ENCODE measurements at regions not wholly inside any gene's neighbourhood (a gene's known extent, or its start where the extent isn't known, plus 50 kb on each side); places are given as distances from the start of the nearest gene placed in this dataset.
A peak's percentile ranks its signal among the peaks of the same experiment; 100 is the strongest.
"Not testable (repeated sequence)": the region's sequence is repeated elsewhere in the genome, so short reads cannot be mapped to it uniquely, and the experiment has no call there.

DNA sequence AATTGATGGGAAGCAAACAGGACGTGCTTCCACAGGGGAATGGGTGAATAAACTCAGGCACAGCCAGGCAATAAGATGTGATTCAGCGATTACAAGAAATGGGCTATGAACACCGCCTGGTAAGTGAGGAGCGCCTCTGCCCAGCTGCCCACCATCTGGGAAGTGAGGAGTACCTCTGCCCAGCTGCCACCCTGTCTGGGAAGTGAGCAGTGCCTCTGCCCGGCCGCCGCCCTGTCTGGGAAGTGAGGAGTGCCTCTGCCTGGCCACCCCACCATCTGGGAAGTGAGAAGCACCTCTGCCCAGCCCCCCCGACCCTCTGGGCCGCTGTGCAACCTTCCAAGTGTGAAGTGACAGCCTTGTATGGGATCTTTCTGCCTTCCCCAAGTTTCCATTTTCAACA, 73.2 kb upstream of the PRR5 start:
- DNase-seq (ENCODE audit: low read depth): no peak

DNA sequence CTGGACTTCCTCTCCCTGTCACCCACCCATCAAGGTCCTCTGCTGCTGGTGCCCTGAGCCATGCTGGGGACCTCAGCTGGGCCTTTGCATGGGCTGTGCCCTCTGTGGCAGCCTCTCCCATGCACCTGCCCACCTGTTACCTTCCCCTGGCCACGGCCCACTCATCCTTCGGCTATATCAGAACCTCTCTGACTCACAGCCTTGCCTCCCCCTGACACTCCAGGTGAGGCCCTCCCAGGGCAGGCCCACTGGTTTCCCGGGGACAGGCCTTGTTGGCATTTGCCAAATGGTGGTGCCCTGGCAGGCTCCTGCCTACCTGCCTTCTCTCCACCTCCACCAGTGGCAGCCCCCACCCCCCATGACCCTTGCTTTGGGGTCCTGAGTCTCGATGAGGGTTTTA, 73.7 kb upstream of the PRR5 start:
- DNase-seq (ENCODE audit: low read depth): no peak

DNA sequence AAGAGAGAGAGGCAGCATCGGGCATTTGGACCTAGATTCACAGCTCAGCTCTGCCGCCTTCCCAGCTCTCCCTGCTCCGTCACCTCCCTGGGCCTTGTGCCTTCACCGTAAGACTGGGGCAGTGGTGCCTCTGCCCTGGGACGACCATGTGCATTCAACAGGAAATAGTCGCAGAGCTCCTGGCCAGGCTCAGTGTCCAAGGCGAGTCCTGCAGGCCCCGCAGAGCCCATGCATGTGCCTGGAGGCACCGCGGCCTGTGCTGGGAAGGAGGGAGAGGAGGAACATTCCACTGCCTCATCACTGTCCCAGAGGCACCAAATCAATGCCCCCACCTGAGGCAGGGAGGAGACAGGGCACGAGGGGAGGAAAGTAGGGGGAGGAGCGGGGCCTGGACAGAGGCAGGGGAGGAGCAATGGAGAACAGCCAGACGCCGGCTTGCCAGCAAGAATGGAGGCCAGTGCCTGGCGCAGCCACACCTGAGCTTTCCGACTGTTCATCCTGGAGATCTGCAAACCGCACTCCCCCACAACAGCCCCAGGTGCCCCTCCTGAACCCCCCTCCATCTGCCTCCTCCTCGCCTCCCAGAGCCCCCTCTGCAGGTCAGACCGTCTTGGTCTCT, 74.4 kb upstream of the PRR5 start:
- no peak for DNase-seq (ENCODE audit: low read depth)

DNA sequence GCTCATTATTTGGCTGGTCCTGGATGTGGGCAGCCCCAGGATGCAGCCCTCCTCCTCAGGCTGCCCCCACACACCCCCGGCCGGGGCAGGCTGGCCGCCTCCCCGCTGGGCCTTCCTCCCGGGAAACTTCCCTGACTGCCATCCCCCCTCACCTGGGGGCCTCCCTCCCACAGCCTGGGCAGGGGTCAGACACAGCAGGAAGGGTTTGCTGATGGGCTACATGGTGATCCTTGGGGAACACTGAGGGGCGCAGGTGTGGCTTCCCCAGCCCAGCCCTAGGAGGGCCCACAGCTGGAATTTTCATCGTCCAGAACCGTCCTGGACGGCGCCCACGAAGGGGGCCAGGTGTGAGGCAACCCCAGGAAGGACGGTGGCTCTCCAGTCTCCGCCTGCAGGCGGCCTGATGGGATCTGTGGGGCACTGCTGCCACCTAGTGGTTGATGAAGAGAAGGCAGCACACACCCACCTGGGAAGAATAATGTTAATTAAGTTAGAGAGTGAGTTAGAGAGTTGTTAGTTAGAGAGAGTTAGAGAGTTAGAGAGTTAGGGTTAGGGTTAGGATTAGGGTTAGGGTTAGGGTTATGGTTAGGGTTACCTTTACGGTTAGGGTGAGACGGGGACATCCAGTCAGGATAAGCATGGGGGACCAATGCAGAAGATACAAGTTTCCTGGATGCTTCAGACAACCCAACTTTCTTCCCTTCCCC, 75.9 kb upstream of the PRR5 start:
- peak; percentile 70 for DNase-seq (ENCODE audit: low read depth)

DNA sequence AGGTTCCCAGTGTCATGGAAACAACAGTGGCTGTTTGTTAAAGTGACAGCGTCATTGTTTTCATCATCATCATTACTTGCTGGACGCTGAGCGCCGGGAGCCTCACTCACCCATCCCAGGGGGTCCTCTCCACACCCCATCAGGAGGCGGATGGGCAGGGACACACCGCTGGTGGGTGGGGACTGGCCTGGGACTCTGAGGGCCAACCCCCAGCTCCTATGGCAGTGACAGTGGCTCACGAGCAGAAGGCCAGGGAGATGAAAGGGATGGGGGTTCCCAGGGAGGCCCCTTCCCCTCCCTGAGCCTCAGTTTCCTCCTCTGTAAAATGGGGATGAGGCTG, 76.6 kb upstream of the PRR5 start:
- no peak for DNase-seq (ENCODE audit: low read depth)

DNA sequence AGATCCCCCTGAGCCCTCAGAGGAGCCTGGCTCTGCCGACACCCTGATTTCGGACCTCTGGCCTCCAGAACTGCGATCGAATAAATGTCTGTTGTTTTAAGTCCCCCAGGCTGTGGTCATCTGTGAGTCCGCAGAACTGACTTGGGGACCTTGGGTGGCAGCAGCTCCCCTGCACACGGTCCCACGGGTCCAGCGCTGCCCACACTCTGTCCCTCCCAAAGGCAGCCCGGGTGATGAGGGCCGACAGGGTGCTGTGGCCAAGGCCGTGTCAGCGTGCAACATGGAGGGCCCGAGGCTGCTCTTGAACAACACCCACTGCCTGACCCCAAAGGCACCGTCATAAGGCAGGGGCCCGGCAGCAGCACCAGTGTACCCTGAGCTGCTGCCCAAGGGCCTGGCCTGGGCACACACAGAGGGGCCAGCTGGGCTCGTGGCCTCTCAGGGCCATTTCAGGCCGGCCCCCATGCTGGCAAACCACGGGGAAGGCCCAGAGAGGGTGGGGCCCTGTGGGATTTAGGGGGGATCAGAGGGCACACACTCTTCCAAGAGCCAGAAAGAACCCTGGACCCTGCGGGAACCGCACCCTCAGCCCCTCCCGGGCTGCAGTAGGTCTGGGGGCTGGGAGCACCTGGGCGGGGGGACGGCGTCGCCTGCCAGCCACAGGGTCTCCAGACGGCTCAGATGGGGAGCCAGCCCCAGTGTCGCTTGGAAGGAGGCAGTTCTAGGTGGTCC, 77.1 kb upstream of the PRR5 start:
- DNase-seq (ENCODE audit: low read depth): no peak

DNA sequence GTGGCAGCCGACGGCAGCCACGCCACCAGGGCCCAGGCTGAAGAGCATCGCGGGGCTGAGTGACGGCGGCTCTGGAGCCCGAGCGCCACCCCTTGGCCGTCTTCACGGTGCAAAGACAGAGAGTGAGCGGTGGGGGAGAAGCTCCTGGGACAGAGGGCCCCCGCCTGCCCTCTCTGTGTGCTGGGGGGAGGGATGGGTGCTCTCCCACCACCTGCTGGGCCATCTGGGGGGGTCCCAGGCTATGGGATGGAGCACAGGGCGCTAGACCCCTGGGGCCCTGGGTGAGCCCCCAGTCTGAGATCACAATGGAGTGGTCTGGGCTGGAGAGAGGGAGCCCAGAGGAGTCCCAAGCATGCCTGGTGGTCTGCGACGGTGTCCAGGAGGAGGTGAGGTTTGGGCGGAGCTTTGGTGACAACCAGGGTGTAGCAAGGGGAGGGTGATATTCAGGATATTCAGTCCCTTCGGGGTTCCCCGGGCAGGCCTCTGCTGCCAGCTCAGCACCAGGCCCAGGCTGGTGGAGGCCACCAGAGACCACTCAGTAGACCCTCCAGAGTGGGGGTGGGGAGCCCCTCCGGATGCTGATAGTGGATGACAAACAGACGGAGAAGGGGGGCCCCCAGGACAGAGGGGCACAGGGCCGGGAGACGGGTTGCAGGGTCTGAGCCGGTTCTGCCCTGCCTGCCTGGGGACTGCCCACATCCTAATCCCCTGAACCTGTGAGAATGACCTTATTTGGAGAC, 78.1 kb upstream of the PRR5 start:
- DNase-seq (ENCODE audit: low read depth): no peak

DNA sequence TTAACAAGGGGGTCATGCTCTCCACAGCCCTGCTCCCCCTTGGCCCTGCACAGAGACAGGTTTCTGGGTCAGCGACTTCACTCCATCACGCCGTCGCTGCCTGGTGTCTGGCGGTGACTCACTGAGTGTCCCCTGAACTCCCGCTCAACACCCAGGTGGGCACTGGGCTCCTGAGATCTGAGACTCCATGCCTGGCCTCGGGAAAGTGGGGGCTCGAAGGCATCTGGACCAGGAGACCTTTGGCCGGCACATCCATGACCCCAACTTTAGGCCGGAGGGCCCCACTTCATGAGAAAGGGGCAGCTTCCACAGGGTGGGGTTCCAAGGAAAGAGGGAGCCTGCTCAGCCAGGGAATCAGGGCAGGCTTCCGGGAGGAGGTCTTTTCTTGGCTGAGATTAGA, 79.3 kb upstream of the PRR5 start:
- DNase-seq (ENCODE audit: low read depth): no peak

DNA sequence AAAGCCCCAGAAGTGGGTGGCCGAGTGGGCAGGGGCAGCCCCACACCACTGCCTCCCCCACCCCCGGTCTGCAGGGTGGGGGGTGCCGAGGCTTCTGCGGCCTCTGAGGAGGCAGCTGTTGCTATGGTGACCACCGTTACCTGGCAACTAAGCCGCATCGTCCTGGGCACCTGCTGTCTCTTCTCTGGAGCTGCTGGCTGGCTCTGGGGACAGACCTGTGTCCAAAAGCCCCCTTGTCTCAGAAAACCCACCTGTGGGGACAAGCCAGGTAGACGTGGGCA, 79.9 kb upstream of the PRR5 start:
- no peak for DNase-seq (ENCODE audit: low read depth)

DNA sequence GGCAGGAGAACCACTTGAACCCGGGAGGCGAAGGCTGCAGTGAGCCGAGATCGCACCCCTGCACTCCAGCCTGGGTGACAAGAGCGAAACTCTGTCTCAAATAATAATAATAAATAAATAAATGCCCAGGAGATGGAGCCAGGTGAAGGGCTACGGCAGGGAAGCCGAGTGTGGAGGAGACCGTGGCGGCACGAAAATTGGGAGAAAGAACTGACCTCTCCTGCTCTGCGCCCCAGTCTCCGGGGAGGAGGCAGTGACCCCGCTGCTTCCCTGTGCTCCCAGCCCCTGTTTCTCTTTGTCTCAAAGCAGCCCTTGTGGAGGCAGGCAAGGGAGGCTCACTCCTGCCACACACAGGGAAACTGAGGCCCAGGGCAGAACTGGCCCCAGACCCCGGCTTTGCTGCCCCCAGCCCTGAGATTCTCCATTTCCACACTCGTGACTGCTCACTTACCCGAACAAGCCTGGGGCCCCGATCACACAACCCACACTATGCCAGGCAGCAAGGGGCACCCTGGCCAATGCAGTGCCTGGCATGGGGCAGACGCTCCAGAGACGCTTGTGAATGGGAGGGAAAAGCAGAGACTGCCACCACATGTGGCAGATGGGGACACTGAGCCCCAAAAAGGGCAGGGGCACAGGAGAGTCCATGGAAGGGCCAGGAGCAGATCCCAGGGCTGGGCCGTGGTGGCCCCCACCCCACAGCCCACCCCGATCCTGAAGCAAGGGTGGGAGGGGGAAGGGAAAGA, 80.4 kb upstream of the PRR5 start:
- DNase-seq (ENCODE audit: low read depth): no peak

DNA sequence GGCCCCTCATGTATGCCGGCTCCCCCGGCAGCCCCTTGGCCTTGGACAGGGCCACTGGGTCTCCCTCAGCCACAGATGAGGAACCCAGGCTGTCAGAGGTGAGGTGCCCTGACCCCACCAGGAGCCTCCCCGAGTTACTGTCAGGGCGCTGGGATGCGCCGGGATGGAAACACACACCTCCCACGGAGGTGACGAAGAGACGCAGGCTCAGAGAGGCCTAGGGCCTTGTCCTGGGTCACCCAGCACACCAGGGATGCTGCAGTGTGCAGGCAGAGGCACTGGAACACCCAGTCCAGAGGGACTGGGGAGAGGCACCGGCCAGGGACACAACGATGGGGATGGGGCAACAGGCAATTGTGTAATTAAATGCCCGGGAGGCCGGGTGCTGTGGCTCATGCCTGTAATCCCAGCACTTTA, 81.2 kb upstream of the PRR5 start:
- DNase-seq (ENCODE audit: low read depth): no peak

DNA sequence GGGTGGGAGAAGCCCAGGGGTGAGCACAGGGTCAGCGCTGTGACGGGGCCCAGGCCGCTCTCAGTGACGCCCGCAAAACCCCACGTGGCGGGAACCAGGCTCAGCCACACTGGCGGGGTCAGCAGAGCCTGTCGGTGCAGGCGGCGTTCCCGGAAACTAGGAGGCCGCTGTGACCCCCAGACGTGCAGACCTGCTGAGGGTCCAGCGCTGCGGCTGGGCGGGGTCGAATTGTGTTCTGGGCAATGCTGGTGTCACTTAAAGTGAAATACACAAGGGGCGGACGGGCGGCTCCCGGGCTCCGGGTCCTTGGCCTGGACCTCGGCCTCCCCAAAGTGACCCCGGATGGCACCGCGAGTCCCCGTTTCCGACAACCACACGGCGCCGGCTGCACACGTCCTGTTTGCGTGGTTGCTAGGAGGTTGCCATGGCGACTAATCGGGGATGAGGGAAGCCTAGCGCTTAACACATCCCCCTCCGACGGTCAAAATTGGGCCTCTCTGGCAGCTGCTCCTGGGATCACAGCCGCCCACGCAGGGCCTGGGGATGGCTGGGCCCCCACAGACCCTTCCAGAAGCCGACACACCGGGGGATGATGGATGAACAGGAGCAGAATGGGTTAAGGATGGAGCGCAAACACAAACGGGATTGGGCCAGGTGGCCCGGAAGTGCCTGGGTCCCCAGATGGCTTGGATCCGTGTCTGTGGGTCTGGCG, 81.7 kb upstream of the PRR5 start:
- DNase-seq (ENCODE audit: low read depth): peak; percentile 80

DNA sequence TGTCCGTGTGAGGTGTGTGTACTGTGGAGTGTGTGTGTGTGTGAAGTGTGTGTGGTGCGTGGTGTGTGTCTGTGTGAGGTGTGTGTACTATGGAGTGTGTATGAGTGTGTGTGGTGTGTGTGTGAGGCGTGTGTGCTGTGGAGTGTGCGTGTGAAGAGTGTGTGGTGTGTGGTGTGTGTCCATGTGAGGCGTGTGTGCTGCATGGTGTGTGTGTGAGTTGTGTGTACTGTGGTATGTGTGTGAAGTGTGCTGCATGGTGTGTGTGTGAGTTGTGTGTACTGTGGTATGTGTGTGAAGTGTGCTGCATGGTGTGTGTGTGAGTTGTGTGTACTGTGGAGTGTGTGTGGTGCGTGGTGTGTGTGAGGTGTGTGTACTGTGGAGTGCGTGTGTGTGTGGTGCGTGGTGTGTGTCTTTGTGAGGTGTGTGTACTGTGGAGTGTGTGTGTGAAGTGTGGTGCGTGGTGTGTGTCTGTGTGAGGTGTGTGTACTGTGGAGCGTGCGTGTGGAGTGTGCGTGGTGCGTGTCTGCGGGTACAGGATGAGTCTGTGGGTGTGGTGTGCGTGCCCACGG, 82.4 kb upstream of the PRR5 start:
- not testable (repeated sequence) for DNase-seq (ENCODE audit: low read depth)

DNA sequence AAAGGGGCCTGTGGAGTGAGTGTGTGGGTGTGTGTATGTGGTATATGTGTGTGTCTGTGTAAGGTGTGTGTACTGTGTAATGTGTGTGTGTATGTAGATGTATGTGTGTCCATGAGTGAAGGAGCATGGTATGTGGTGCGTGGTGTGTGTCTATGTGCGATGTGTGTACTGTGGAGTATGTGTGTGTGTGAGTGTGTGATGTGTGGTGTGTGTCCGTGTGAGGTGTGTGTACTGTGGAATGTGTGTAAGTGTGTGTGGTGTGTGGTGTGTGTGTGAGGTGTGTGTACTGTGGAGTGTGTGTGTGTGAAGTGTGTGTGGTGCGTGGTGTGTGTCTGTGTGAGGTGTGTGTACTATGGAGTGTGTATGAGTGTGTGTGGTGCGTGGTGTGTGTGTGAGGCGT, 83.1 kb upstream of the PRR5 start:
- not testable (repeated sequence) for DNase-seq (ENCODE audit: low read depth)

DNA sequence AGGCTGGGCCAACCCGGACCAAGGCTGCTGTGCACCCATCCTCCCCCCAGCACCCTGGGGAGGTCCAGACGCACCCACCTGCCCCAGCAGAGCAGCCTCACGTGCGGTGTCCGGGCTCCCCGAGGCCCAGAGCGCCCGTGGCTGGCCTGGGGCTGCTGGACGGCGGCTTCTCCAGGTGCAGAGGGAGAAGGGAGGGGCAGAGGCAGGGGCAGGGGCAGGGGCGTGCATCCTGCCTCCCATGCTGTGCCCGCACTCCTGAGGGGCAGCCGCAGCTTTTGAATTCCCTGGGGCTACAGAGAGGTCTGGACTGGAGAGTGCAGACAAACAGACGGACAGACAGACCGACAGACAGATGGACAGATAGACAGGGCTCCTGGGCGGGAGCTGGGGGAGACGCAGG, 83.6 kb upstream of the PRR5 start:
- DNase-seq (ENCODE audit: low read depth): no peak

DNA sequence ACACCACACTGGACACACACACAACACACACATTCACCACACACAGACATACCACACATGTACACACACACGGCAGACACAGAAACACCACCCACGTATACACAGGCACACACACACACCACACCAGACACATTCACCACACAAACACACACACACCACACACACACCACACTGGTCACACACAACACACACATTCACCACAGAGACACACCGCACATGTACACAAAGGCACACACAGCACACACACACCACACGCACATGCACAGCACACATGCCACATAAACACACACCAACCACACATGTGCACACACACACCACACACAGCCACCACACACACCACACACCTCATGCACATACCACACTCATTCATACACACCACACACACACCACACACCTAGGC, 84.2 kb upstream of the PRR5 start:
- DNase-seq (ENCODE audit: low read depth): no peak

DNA sequence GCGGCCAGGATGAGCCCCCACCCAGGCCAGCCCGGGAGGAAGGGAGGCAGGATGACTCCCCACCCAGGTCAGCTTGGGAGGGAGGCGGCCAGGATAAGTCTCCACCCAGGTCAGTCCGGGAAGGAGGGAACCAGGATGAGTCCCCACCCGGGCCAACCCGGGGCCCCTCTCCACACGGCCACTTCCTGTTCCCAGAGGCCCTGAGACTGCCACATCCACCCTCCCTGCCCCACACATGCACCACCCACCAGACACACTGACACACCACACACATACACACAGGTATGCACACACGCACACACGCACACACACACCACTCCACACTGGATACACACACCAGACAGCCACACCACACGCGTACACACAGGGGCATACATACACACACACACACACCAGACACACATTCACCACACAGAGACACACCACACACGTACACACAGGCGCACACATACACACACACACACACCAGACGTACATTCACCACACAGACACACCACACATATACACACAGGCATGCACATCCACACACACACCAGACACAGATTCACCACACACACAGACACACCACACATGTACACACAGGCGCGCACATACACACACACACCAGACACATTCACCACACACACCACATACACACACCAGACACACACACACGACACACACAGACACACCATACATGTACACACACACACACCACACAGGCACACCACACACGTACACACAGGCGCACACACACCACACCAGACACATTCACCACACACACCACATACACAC, 84.9 kb upstream of the PRR5 start:
- no peak for DNase-seq (ENCODE audit: low read depth)

DNA sequence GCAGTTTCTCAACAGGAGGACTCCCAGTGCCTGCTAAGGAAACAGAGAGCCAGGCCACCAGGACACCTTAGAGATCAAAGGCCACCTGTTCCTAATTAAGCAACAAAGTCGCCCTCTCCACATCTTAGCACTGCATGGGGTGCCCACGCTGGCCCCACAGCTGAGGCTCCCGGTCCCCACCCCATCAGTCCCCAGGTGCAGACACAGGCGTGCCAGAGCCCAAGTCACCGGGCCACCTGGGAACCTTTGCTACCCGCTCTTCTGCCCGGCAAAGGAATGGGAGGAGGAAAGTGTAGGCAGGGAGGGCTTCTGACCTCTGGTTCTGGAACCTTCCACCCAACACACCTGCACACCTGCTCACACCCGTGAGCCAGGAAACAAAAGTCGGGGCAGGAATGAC, 85.5 kb upstream of the PRR5 start:
- DNase-seq (ENCODE audit: low read depth): no peak

DNA sequence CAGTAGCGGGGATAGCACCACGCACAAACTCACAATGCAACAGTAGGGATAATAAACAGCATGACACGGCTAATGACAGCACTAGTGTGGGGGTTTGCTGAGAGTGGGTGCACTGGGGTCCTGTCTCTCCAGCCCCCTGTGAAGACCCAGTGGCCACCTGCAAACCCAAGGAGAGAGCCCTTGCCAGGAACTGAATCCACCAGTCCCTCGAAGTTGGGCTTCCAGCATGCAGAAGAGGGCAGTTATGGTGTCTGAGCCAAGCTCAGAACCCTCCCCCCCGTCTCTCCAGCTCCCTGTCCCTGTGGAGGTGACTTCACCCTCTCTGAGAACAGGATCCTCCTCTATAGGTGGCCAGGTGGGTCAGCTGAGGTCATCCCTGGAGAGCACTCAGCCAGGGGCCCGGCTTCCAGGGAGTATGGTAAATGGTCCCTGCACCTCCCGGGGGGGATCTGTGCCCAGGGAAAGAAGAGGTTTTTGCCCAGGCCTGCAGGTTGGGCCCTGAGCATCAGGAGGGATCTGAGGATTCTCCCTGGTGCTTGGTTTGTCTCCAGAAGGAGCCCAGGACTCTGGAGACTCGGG, 86.3 kb upstream of the PRR5 start:
- DNase-seq (ENCODE audit: low read depth): no peak

DNA sequence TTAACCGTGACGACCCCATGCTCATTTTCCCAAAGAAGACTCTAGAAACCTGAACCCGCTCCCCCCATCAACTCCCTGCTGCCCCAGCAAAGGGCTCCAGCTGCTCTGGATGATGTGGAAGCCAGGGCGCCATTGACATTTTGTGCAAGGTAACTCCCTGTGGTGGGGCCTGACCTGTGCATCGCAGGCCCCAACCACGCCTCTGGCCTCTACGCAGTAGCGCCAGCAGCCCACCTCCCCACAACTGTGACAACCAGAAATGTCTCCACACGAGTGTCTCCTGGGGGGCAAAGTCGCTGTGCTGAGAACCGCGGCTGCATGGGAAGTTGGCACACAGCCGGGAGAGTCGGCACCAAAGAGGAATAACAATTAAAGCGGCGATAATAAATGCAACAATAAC, 86.9 kb upstream of the PRR5 start:
- DNase-seq (ENCODE audit: low read depth): no peak
